ENCODE measurements at regions not wholly inside any gene's neighbourhood (a gene's known extent, or its start where the extent isn't known, plus 50 kb on each side); places are given as distances from the start of the nearest gene placed in this dataset.

DNA sequence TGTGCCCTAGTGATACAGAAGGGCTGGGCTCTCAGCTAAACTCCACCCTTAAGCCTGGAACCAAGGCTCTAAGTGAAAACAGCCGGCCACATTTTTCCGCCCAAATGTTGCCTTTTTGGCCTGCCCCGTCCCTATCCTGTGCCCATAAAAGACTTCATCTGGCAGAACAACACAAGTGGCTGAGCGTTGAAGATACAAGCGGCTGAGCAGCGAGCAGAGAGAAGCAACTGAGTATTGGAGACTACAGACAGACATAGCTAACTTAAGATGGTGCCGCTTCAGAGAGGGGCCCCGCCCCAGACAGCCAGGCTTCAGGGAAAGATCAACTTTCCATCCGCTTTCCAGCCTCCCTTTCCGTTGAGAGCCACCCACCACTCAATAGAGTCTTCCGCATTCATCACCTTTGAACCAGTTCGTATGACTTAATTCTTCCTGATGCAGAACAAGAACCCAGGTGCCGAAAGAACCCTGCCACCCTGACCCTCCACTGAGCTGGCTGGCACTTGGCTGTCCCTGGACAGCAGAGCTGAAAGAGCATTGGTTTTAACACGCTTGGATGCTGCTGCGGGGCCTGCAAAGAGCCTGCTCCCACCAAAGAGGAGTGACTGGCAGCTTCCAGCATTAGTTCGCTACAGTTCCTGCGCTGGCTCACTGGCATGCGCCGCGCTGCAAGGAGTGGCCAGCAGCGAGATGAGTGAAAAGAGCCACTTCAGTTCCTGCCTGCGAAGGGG, 853.2 kb upstream of the INTU start:
- Histone ChIP-seq H3K4me3 (peak overlapping the region; percentile 3), H3K4me1 (no peaks in the 10 kb centered on the region), H3K27me3 (no peaks in the 10 kb centered on the region), H3K27ac (peak overlapping the region; percentile 28), H3K36me3 (no peaks in the 10 kb centered on the region), H3K9me3 (no peaks in the 10 kb centered on the region)
- peak in 1 of 2 donors; percentile 61 for DNase-seq (ENCODE audit: low spot score in 2 of 2)
- TF ChIP-seq POLR2AphosphoS5 (IDR thresholded peaks at IDR 0.05) (no peak), EP300 (IDR thresholded peaks at IDR 0.05) (no peak), POLR2A (IDR thresholded peaks at IDR 0.05) (no peak)
- TF ChIP-seq, protein P1, sequence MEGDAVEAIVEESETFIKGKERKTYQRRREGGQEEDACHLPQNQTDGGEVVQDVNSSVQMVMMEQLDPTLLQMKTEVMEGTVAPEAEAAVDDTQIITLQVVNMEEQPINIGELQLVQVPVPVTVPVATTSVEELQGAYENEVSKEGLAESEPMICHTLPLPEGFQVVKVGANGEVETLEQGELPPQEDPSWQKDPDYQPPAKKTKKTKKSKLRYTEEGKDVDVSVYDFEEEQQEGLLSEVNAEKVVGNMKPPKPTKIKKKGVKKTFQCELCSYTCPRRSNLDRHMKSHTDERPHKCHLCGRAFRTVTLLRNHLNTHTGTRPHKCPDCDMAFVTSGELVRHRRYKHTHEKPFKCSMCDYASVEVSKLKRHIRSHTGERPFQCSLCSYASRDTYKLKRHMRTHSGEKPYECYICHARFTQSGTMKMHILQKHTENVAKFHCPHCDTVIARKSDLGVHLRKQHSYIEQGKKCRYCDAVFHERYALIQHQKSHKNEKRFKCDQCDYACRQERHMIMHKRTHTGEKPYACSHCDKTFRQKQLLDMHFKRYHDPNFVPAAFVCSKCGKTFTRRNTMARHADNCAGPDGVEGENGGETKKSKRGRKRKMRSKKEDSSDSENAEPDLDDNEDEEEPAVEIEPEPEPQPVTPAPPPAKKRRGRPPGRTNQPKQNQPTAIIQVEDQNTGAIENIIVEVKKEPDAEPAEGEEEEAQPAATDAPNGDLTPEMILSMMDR (IDR thresholded peaks at IDR 0.05), result no peak
- 77% methylated on average over 22 of the region's 22 CpGs for WGBS

DNA sequence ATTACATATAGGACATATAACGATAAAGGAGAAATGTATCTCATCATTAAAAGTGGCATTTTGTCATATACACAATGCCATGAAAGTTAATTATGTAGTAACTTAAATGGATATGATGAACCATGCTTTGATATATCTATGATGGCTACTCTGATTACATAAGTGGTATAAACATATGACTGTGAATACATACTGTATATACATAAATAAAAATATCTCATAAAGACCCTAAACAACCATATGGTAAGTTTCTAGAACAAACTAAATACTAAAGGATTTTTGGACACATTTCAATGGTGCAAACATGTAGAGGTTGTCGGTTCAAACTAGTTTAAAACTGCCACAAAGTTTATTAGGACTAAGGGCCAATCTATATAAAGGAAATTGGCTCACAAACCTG, 849.6 kb upstream of the INTU start:
- H3K9me3 ChIP-seq, result no peaks in the 10 kb centered on the region
- H3K36me3 ChIP-seq, result no peaks in the 10 kb centered on the region
- no peak overlapping the region for H3K27ac ChIP-seq
- H3K4me1 ChIP-seq, result no peaks in the 10 kb centered on the region
- TF ChIP-seq EP300 (IDR thresholded peaks at IDR 0.05) (no peak), POLR2AphosphoS5 (IDR thresholded peaks at IDR 0.05) (no peak), POLR2A (IDR thresholded peaks at IDR 0.05) (no peak)
- TF ChIP-seq, protein P1 (IDR thresholded peaks at IDR 0.05), result no peak
- DNase-seq (ENCODE audit: low spot score in 2 of 2), result no peak
- no peak overlapping the region for H3K4me3 ChIP-seq
- 84% methylated on average over 2 of the region's 2 CpGs for WGBS
- no peaks in the 10 kb centered on the region for H3K27me3 ChIP-seq

- Histone ChIP-seq H3K27ac (no peak overlapping the region), H3K4me1 (no peaks in the 10 kb centered on the region), H3K9me3 (no peaks in the 10 kb centered on the region), H3K27me3 (no peaks in the 10 kb centered on the region), H3K4me3 (no peak overlapping the region), H3K36me3 (no peaks in the 10 kb centered on the region)
- WGBS, result 65% methylated on average over 2 of the region's 2 CpGs
- no peak for DNase-seq (ENCODE audit: low spot score in 2 of 2)
- TF ChIP-seq EP300 (IDR thresholded peaks at IDR 0.05) (no peak), POLR2A (IDR thresholded peaks at IDR 0.05) (no peak), POLR2AphosphoS5 (IDR thresholded peaks at IDR 0.05) (no peak)
- TF ChIP-seq, protein P1 (IDR thresholded peaks at IDR 0.05), result no peak
Observed at GRCh38 chr4:126784966-126785580, 847.7 kb upstream of the INTU start.

- Histone ChIP-seq H3K4me3 (no peak overlapping the region), H3K4me1 (no peaks in the 10 kb centered on the region), H3K36me3 (no peaks in the 10 kb centered on the region), H3K9me3 (no peaks in the 10 kb centered on the region), H3K27ac (no peak overlapping the region), H3K27me3 (no peaks in the 10 kb centered on the region)
- WGBS, result 68% methylated on average over 1 of the region's 1 CpG
- DNase-seq (ENCODE audit: low spot score in 2 of 2), result no peak
- TF ChIP-seq, protein P1 (IDR thresholded peaks at IDR 0.05), result no peak
Observed at GRCh38 chr4:126790633-126791032, 842.1 kb upstream of the INTU start.

DNA sequence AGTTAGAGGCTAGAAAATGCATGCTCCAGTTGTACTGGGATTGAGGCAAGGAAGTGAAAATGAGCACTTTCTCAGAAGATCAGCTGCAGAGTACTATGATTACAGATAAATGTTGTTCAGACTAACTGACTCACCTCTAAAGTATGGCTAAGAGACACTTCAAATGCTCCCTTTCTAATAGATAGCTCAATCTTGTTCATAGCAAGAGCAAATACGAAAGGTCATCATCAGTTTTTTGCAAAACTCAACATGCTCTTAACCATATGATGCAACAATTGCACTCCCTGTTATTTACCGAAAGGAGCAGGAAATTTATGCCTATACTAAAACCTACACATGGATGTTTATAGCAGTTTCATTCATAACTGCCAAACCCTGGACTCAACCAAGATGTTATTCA, 838.4 kb upstream of the INTU start:
- H3K27me3 ChIP-seq, result no peaks in the 10 kb centered on the region
- DNase-seq (ENCODE audit: low spot score in 2 of 2), result no peak
- H3K27ac ChIP-seq, result no peak overlapping the region
- 87% methylated on average over 2 of the region's 2 CpGs for WGBS
- TF ChIP-seq POLR2AphosphoS5 (IDR thresholded peaks at IDR 0.05), result no peak
- TF ChIP-seq POLR2A (IDR thresholded peaks at IDR 0.05), result no peak
- no peak for TF ChIP-seq EP300 (IDR thresholded peaks at IDR 0.05)
- TF ChIP-seq, protein P1 (IDR thresholded peaks at IDR 0.05), result no peak
- no peak overlapping the region for H3K4me3 ChIP-seq
- H3K9me3 ChIP-seq, result no peaks in the 10 kb centered on the region
- H3K36me3 ChIP-seq, result no peaks in the 10 kb centered on the region
- H3K4me1 ChIP-seq, result no peaks in the 10 kb centered on the region

Data from suprapubic skin (tissue), 4 donors.